ENCODE measurements at regions not wholly inside any gene's neighbourhood (a gene's known extent, or its start where the extent isn't known, plus 50 kb on each side); places are given as distances from the start of the nearest gene placed in this dataset.
"Not testable (repeated sequence)": the region's sequence is repeated elsewhere in the genome, so short reads cannot be mapped to it uniquely, and the experiment has no call there.

GRCh38 chr5:145521523-145521922 lies 313.6 kb downstream of the PRELID2 start:
- no peak overlapping the region for H3K4me2 ChIP-seq (ENCODE audit: low read length)
- H3K4me3 ChIP-seq (ENCODE audit: low read depth, low read length), result no peak overlapping the region
- no peaks in the 10 kb centered on the region for H3K27me3 ChIP-seq (ENCODE audit: control insufficient read depth, insufficient read depth, low read length)
- H3K4me1 ChIP-seq, result no peaks in the 10 kb centered on the region
- no peaks in the 10 kb centered on the region for H3K36me3 ChIP-seq (ENCODE audit: control insufficient read depth, insufficient read depth, low read length)
- no peaks in the 10 kb centered on the region for H3K9me3 ChIP-seq (ENCODE audit: control insufficient read depth, low read length)
- no peak overlapping the region for H3K27ac ChIP-seq
- no peak for TF ChIP-seq CTCF (IDR thresholded peaks at IDR 0.05)
- H2AFZ ChIP-seq, result no peak overlapping the region
- H3K9ac ChIP-seq, result no peak overlapping the region
- H3K79me2 ChIP-seq, result no peaks in the 10 kb centered on the region

DNA sequence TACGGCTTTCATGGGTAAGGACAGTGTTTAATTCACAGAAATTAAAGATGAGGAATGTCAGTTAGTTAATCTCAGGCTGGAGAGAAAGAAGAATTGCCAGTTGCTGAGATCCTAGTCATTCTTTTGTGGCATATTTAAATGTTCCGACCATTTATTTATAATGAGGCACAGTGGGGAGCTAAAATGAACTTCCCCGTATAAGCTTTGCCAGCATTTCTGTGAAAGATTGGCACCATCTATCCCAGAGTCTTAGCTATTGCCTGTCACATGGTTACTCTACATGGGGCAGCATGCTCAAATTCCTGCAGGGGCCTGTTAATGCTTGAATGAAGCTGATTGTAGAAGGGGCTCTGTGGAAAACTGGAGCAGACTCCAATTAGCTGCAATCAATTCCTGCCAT lies 314.1 kb downstream of the PRELID2 start:
- H3K4me3 ChIP-seq (ENCODE audit: low read depth, low read length), result no peak overlapping the region

DNA sequence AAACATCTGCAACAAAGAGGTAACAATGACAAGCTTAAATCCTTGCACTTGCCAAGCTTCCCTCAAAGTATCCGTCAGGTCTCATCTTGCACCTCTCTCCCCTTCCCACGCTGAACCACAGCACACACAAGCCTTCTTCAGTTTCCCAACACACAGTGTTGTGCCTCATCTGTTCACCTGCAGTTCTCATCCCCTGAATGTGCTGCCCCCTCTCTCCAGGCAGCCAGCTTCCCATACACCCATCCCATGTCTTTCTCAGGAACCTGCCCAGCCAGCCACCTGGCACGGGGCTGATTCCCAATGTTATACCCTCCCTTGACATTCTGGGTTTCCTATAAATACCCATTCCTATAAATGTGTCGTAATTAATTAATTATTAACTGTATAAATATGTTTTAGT lies 314.8 kb downstream of the PRELID2 start:
- H3K36me3 ChIP-seq (ENCODE audit: control insufficient read depth, insufficient read depth, low read length), result no peaks in the 10 kb centered on the region
- no peaks in the 10 kb centered on the region for H3K79me2 ChIP-seq
- H3K9me3 ChIP-seq (ENCODE audit: control insufficient read depth, low read length), result no peaks in the 10 kb centered on the region
- H3K9ac ChIP-seq, result no peak overlapping the region
- H3K4me2 ChIP-seq (ENCODE audit: low read length), result no peak overlapping the region
- H3K4me3 ChIP-seq (ENCODE audit: low read depth, low read length), result no peak overlapping the region
- H3K4me1 ChIP-seq, result no peaks in the 10 kb centered on the region
- H2AFZ ChIP-seq, result no peak overlapping the region
- no peak for TF ChIP-seq CTCF (IDR thresholded peaks at IDR 0.05)
- no peak overlapping the region for H3K27ac ChIP-seq
- no peaks in the 10 kb centered on the region for H3K27me3 ChIP-seq (ENCODE audit: control insufficient read depth, insufficient read depth, low read length)

More for the DNA sequence above, 314.1 kb downstream of the PRELID2 start:
- no peak for TF ChIP-seq CTCF (IDR thresholded peaks at IDR 0.05)
- no peak overlapping the region for H3K27ac ChIP-seq
- H3K4me2 ChIP-seq (ENCODE audit: low read length), result no peak overlapping the region
- H3K79me2 ChIP-seq, result no peaks in the 10 kb centered on the region
- H2AFZ ChIP-seq, result no peak overlapping the region
- no peaks in the 10 kb centered on the region for H3K9me3 ChIP-seq (ENCODE audit: control insufficient read depth, low read length)
- no peaks in the 10 kb centered on the region for H3K36me3 ChIP-seq (ENCODE audit: control insufficient read depth, insufficient read depth, low read length)
- H3K4me1 ChIP-seq, result no peaks in the 10 kb centered on the region
- H3K27me3 ChIP-seq (ENCODE audit: control insufficient read depth, insufficient read depth, low read length), result no peaks in the 10 kb centered on the region
- no peak overlapping the region for H3K9ac ChIP-seq

- H3K4me2 ChIP-seq (ENCODE audit: low read length); H3K27me3 ChIP-seq (ENCODE audit: control insufficient read depth, insufficient read depth, low read length); H3K79me2 ChIP-seq: not testable (repeated sequence)
Observed at GRCh38 chr5:145517588-145517987, 317.6 kb downstream of the PRELID2 start.

GRCh38 chr5:145511351-145511750 lies 323.8 kb downstream of the PRELID2 start:
- Histone ChIP-seq H3K4me2 (ENCODE audit: low read length) (no peak overlapping the region), H3K36me3 (ENCODE audit: control insufficient read depth, insufficient read depth, low read length) (no peaks in the 10 kb centered on the region), H3K4me3 (ENCODE audit: low read depth, low read length) (no peak overlapping the region), H3K9ac (no peak overlapping the region), H2AFZ (no peak overlapping the region), H3K27ac (no peak overlapping the region), H3K27me3 (ENCODE audit: control insufficient read depth, insufficient read depth, low read length) (no peaks in the 10 kb centered on the region), H3K4me1 (peaks cover 4% of the 10 kb centered on the region), H3K9me3 (ENCODE audit: control insufficient read depth, low read length) (no peaks in the 10 kb centered on the region), H3K79me2 (no peaks in the 10 kb centered on the region)
- no peak for TF ChIP-seq CTCF (IDR thresholded peaks at IDR 0.05)

More at GRCh38 chr5:145517588-145517987, 317.6 kb downstream of the PRELID2 start:
- not testable (repeated sequence) for H3K4me1 ChIP-seq; H3K36me3 ChIP-seq (ENCODE audit: control insufficient read depth, insufficient read depth, low read length); H2AFZ ChIP-seq; H3K4me3 ChIP-seq (ENCODE audit: low read depth, low read length); H3K9me3 ChIP-seq (ENCODE audit: control insufficient read depth, low read length); H3K27ac ChIP-seq; H3K9ac ChIP-seq

Data from parathyroid adenoma (tissue), 2 donors.